HepG2 (cell line): ENCODE measurements at regions not wholly inside any gene's neighbourhood (a gene's known extent, or its start where the extent isn't known, plus 50 kb on each side); places are given as distances from the start of the nearest gene placed in this dataset.

Source experiments
- ATAC-seq: fragments of 200-7000 bp; cut with Tn5 transposase; 3 replicates; pipeline ENCODE4 v1.9.1; 2020; ENCODE audit warnings: mild to moderate bottlenecking, moderate library complexity
- BruUV-seq: library from RNA; stranded (reverse); fragments of 400-500 nt; replicated peaks from 2 replicates; lab custom pipeline; 2021; lab: Mats Ljungman, UMichigan
- CTCF ChIA-PET: fragments of 300-600 bp; formaldehyde crosslinking; extraction: SDS; loops from one replicate; lab custom pipeline; 2021; ENCODE audit warnings: low total read pairs, inconsistent platforms, low intra/inter-chr PET ratio; lab: Yijun Ruan, JAX
- POLR2A ChIA-PET: fragments of 350-600 bp; sonication (Branson Sonifier 250); formaldehyde crosslinking; loops from one replicate; lab custom pipeline; 2020; ENCODE audit warnings: antibody characterized with exemption, inconsistent platforms; lab: Yijun Ruan, JAX
- DNase-seq: peaks from one replicate; pipeline ENCODE4 v3.0.0-alpha.2; 2015; ENCODE audit warnings: low spot score
- FAIRE-seq: peaks from 3 replicates; lab custom pipeline; 2011; peaks lifted over from hg19 to GRCh38; lab: Jason Lieb, UNC
- H2AFZ ChIP-seq: one replicate; pipeline ENCODE4 v1.6.1; 2011; ENCODE audit warnings: low read length, inconsistent platforms
- H3K27ac ChIP-seq: fragments of 300-600 bp; 3 replicates; pipeline ENCODE4 v1.8.0; 2011; ENCODE audit warnings: mixed run types, mild to moderate bottlenecking, mixed read lengths, low read length, inconsistent platforms; ENCODE audit not compliant: insufficient read depth; ENCODE audit errors: extremely low read length
- H3K27me3 ChIP-seq, 2 experiments: fragments of 200-600 bp in 1 of 2; 2 replicates in 1 of 2; 3 replicates in 1 of 2; pipeline versions ENCODE4 v1.6.0 to v1.8.0; 2011; ENCODE audit warnings: low read length in 2 of 2, mild to moderate bottlenecking in 2 of 2, moderate library complexity in 2 of 2, inconsistent platforms in 1 of 2; ENCODE audit not compliant: insufficient read depth in 2 of 2, control insufficient read depth in 1 of 2
- H3K36me3 ChIP-seq, 2 experiments: fragments of 200-600 bp in 1 of 2; replicated peaks in 1 of 2; 2 replicates in 1 of 2; 3 replicates in 1 of 2; pipeline versions ENCODE4 v1.5.1 to v1.8.0; 2011; ENCODE audit warnings: low read length in 2 of 2, inconsistent platforms in 1 of 2; ENCODE audit not compliant: insufficient read depth in 2 of 2, control insufficient read depth in 1 of 2
- H3K4me1 ChIP-seq: 2 replicates; pipeline ENCODE4 v1.5.1; 2012; ENCODE audit warnings: low read length, inconsistent platforms; ENCODE audit not compliant: insufficient read depth
- H3K4me2 ChIP-seq: 2 replicates; pipeline ENCODE4 v1.6.0; 2011; ENCODE audit warnings: low read depth, low read length, inconsistent platforms
- H3K4me3 ChIP-seq, 3 experiments: fragments of 200-600 bp in 1 of 3; sonication (generic), shearing (Covaris generic) in 1 of 3; replicated peaks in 1 of 3; 2 replicates each; pipeline ENCODE4 v1.5.1; 2011 to 2016; ENCODE audit warnings: low read length in 3 of 3, inconsistent platforms in 2 of 3, low read depth in 2 of 3, mild to moderate bottlenecking in 2 of 3, control low read depth in 1 of 3, mixed read lengths in 1 of 3; ENCODE audit not compliant: insufficient read depth in 1 of 3
- H3K79me2 ChIP-seq: one replicate; pipeline ENCODE4 v1.6.1; 2011; ENCODE audit warnings: low read length, inconsistent platforms; ENCODE audit not compliant: insufficient read depth
- H3K9ac ChIP-seq: 2 replicates; pipeline ENCODE4 v1.6.0; 2011; ENCODE audit warnings: mild to moderate bottlenecking, low read depth, low read length, inconsistent platforms; ENCODE audit not compliant: insufficient read depth
- H3K9me3 ChIP-seq: 2 replicates; pipeline ENCODE4 v1.5.1; 2012; ENCODE audit warnings: mild to moderate bottlenecking, low read length
- H4K20me1 ChIP-seq: 2 replicates; pipeline ENCODE4 v1.6.0; 2011; ENCODE audit warnings: inconsistent platforms, mild to moderate bottlenecking, low read length, moderate library complexity; ENCODE audit not compliant: insufficient read depth
- BORCS8-MEF2B ChIP-seq: sonication (generic); formaldehyde crosslinking; IDR thresholded peaks from 2 replicates; pipeline ENCODE4 v1.8.0; 2022; ENCODE audit warnings: mild to moderate bottlenecking, missing genetic modification reagents
- GPBP1L1 ChIP-seq: sonication (generic); formaldehyde crosslinking; IDR thresholded peaks from 2 replicates; pipeline ENCODE4 v1.5.0; 2020; ENCODE audit warnings: mild to moderate bottlenecking, missing genetic modification reagents
- HOXD1 ChIP-seq: sonication (generic); formaldehyde crosslinking; IDR thresholded peaks from 2 replicates; pipeline ENCODE4 v1.5.0; 2020; ENCODE audit warnings: missing genetic modification reagents
- ISX ChIP-seq: sonication (generic); formaldehyde crosslinking; conservative IDR thresholded peaks from 2 replicates; pipeline ENCODE4 v1.5.0; 2020; ENCODE audit warnings: missing genetic modification reagents
- KLF9 ChIP-seq: IDR thresholded peaks from 2 replicates; pipeline ENCODE4 v1.6.1; 2016; ENCODE audit warnings: low read depth
- MXD3 ChIP-seq: IDR thresholded peaks from 2 replicates; pipeline ENCODE4 v1.6.1; 2016; ENCODE audit warnings: mild to moderate bottlenecking, missing biosample characterization, missing genetic modification reagents
- POLR2G ChIP-seq: fragments of 200-400 bp; formaldehyde crosslinking; IDR thresholded peaks from 2 replicates; pipeline ENCODE4 v1.6.1; 2018; ENCODE audit warnings: mild to moderate bottlenecking, low read depth, low read length, moderate library complexity
- SNAPC5 ChIP-seq: sonication (generic); formaldehyde crosslinking; IDR thresholded peaks from 2 replicates; pipeline ENCODE4 v1.8.1; 2023; ENCODE audit warnings: mild to moderate bottlenecking, missing genetic modification reagents, borderline replicate concordance
- U2AF2 ChIP-seq: fragments of 200-400 bp; formaldehyde crosslinking; IDR thresholded peaks from 2 replicates; pipeline ENCODE4 v1.6.1; 2017; ENCODE audit warnings: low read depth, mild to moderate bottlenecking, low read length
- ZFP36L2 ChIP-seq: sonication (generic); formaldehyde crosslinking; IDR thresholded peaks from 2 replicates; pipeline ENCODE4 v1.4.0; 2020; ENCODE audit warnings: missing genetic modification reagents
- ZNF513 ChIP-seq: sonication (generic); formaldehyde crosslinking; conservative IDR thresholded peaks from 2 replicates; pipeline ENCODE4 v1.5.0; 2020; ENCODE audit warnings: missing genetic modification reagents
- ZNF672 ChIP-seq: sonication (generic); formaldehyde crosslinking; IDR thresholded peaks from 2 replicates; pipeline ENCODE4 v1.8.1; 2022; ENCODE audit warnings: missing genetic modification reagents
- ZNF674 ChIP-seq: sonication (generic); formaldehyde crosslinking; IDR thresholded peaks from 2 replicates; pipeline ENCODE4 v1.5.0; 2020; ENCODE audit warnings: low read depth, mild to moderate bottlenecking, missing genetic modification reagents
- ZNF704 ChIP-seq: sonication (generic); formaldehyde crosslinking; IDR thresholded peaks from 2 replicates; pipeline ENCODE4 v1.8.1; 2023; ENCODE audit warnings: mild to moderate bottlenecking, inconsistent platforms, moderate library complexity, missing genetic modification reagents, borderline replicate concordance
- ZSCAN9 ChIP-seq: IDR thresholded peaks from 2 replicates; pipeline ENCODE4 v1.6.1; 2016; ENCODE audit warnings: borderline replicate concordance
- WGBS: methylation state at CpG from one replicate; pipeline ENCODE4 v1.1.6; 2017; ENCODE audit warnings: low lambda C conversion rate; 5-methylcytosine and 5-hydroxymethylcytosine counted together
- in situ Hi-C: cut with HindIII; loops from 2 replicates; pipeline ENCODE4 v1.10.0; 2017; ENCODE audit warnings: low pct_unique_long_range_greater_than_20kb; ENCODE audit not compliant: extremely low pct_ligation_motif_present
- intact Hi-C: fragments of 100-400 bp; cut with micrococcal nuclease; formaldehyde crosslinking; loops from one replicate; pipeline ENCODE4 v1.10.0; 2022; ENCODE audit not compliant: unreplicated experiment
- TF ChIP-seq, protein P1 (sequence below): sonication (generic); formaldehyde crosslinking; IDR thresholded peaks from 2 replicates; pipeline ENCODE4 v1.5.0; 2020; ENCODE audit warnings: missing genetic modification reagents, mild to moderate bottlenecking, borderline replicate concordance
- TF ChIP-seq, protein P2 (sequence below): sonication (generic); formaldehyde crosslinking; IDR thresholded peaks from 2 replicates; pipeline ENCODE4 v1.5.1; 2020; ENCODE audit warnings: mild to moderate bottlenecking, missing genetic modification reagents, borderline replicate concordance

- 16% methylated on average over 4 of the region's 4 CpGs for WGBS
- H3K4me3 ChIP-seq = no peak overlapping the region
- BruUV-seq = no TSS peak
- H3K4me1 ChIP-seq = peaks cover 6% of the 10 kb centered on the region; the same call in 1 of the 2 replicates
- in situ Hi-C loops (no loop called here), intact Hi-C loops (no loop called here)
- no peak overlapping the region for H2AFZ ChIP-seq
- H3K79me2 ChIP-seq = no peaks in the 10 kb centered on the region
- no peaks in the 10 kb centered on the region for H3K36me3 ChIP-seq
- no peaks in the 10 kb centered on the region for H3K27me3 ChIP-seq
- no peak overlapping the region for H3K27ac ChIP-seq
- TF ChIP-seq, protein P1, sequence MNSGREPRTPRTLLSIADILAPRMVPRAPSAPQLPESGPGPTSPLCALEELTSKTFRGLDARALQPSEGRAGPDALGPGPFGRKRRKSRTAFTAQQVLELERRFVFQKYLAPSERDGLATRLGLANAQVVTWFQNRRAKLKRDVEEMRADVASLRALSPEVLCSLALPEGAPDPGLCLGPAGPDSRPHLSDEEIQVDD (CRISPR knock-in tag) = no peak
- no peak for TF ChIP-seq ISX (CRISPR knock-in tag)
- TF ChIP-seq, protein P2, sequence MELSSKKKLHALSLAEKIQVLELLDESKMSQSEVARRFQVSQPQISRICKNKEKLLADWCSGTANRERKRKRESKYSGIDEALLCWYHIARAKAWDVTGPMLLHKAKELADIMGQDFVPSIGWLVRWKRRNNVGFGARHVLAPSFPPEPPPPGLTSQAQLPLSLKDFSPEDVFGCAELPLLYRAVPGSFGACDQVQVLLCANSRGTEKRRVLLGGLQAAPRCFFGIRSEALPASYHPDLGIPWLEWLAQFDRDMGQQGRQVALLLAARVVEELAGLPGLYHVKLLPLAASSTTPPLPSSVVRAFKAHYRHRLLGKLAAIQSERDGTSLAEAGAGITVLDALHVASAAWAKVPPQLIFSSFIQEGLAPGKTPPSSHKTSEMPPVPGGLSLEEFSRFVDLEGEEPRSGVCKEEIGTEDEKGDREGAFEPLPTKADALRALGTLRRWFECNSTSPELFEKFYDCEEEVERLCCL (CRISPR knock-in tag) = no peak
- no peak for TF ChIP-seq GPBP1L1 (CRISPR knock-in tag)
- no peak for TF ChIP-seq ZNF513
- TF ChIP-seq ZFP36L2 = no peak
- no peak for TF ChIP-seq ZSCAN9 (CRISPR knock-in tag)
- no peak for TF ChIP-seq POLR2G
- TF ChIP-seq BORCS8-MEF2B (CRISPR knock-in tag) = no peak
- no peak for TF ChIP-seq ZNF704
- TF ChIP-seq MXD3 = no peak
- no peak for TF ChIP-seq HOXD1 (CRISPR knock-in tag)
- TF ChIP-seq ZNF674 = no peak
- TF ChIP-seq ZNF672 (CRISPR knock-in tag) = no peak
- TF ChIP-seq KLF9 (CRISPR knock-in tag) = no peak
- TF ChIP-seq SNAPC5 (CRISPR knock-in tag) = no peak
- TF ChIP-seq U2AF2 = no peak
- CTCF ChIA-PET = no interaction called here
- H3K9ac ChIP-seq = no peak overlapping the region
- no peak for FAIRE-seq
- no peak for ATAC-seq
- no peaks in the 10 kb centered on the region for H4K20me1 ChIP-seq
- DNase-seq = no peak
- POLR2A ChIA-PET = no interaction called here
- no peaks in the 10 kb centered on the region for H3K9me3 ChIP-seq
- H3K4me2 ChIP-seq = no peak overlapping the region
Measured at GRCh38 chr18:73043211-73043610, 175.4 kb upstream of the NETO1 start.
